K562 (cell line): ENCODE measurements at regions not wholly inside any gene's neighbourhood (a gene's known extent, or its start where the extent isn't known, plus 50 kb on each side); places are given as distances from the start of the nearest gene placed in this dataset.

Source experiments
- ATF7 ChIP-seq: fragments of 450-650 bp; IDR thresholded peaks from 2 replicates; pipeline ENCODE4 v1.7.1; 2014; ENCODE audit warnings: mild to moderate bottlenecking, moderate library complexity
- ELF2 ChIP-seq: fragments of 250-450 bp; sonication (Bioruptor Pico); IDR thresholded peaks from 2 replicates; pipeline ENCODE4 v1.5.0; 2021; ENCODE audit warnings: mild to moderate bottlenecking
- HMGN3 ChIP-seq: IDR thresholded peaks from 2 replicates; pipeline ENCODE4 v1.6.1; 2011; ENCODE audit warnings: borderline replicate concordance, low read depth, mild to moderate bottlenecking, mixed read lengths, low read length; ENCODE audit not compliant: insufficient read length; ENCODE audit errors: extremely low read depth
- NR0B1 ChIP-seq: fragments of 450-650 bp; IDR thresholded peaks from one replicate; pipeline ENCODE4 v1.6.1; 2018; ENCODE audit warnings: mild to moderate bottlenecking, moderate library complexity; ENCODE audit not compliant: partially characterized antibody
- RAD51 ChIP-seq: fragments of 450-650 bp; IDR thresholded peaks from 2 replicates; pipeline ENCODE4 v1.7.1; 2016; ENCODE audit warnings: low read depth, mild to moderate bottlenecking, borderline replicate concordance
- RNF219 ChIP-seq: fragments of 250-450 bp; sonication (Bioruptor Pico); IDR thresholded peaks from 2 replicates; pipeline ENCODE4 v1.5.0; 2022; ENCODE audit warnings: mild to moderate bottlenecking
- ZNF75A ChIP-seq: fragments of 450-650 bp; formaldehyde crosslinking; IDR thresholded peaks from 2 replicates; pipeline ENCODE4 v1.4.0; 2020; ENCODE audit warnings: mild to moderate bottlenecking
- TF ChIP-seq, protein P1 (sequence below): sonication (generic); formaldehyde crosslinking; IDR thresholded peaks from 2 replicates; pipeline ENCODE4 v1.8.1; 2023; ENCODE audit warnings: mild to moderate bottlenecking, missing genetic modification reagents
- TF ChIP-seq, protein P2 (sequence below), 3 experiments: IDR thresholded peaks in 2 of 3; conservative IDR thresholded peaks in 1 of 3; 2 replicates each; pipeline ENCODE4 v1.5.1; 2011 to 2012; ENCODE audit warnings: low read length in 3 of 3, mild to moderate bottlenecking in 3 of 3, control low read depth in 2 of 3, improper control_type of control experiment in 1 of 3, inconsistent platforms in 1 of 3, low read depth in 1 of 3, mixed read lengths in 1 of 3, moderate library complexity in 1 of 3; ENCODE audit not compliant: insufficient read depth in 2 of 3

DNA sequence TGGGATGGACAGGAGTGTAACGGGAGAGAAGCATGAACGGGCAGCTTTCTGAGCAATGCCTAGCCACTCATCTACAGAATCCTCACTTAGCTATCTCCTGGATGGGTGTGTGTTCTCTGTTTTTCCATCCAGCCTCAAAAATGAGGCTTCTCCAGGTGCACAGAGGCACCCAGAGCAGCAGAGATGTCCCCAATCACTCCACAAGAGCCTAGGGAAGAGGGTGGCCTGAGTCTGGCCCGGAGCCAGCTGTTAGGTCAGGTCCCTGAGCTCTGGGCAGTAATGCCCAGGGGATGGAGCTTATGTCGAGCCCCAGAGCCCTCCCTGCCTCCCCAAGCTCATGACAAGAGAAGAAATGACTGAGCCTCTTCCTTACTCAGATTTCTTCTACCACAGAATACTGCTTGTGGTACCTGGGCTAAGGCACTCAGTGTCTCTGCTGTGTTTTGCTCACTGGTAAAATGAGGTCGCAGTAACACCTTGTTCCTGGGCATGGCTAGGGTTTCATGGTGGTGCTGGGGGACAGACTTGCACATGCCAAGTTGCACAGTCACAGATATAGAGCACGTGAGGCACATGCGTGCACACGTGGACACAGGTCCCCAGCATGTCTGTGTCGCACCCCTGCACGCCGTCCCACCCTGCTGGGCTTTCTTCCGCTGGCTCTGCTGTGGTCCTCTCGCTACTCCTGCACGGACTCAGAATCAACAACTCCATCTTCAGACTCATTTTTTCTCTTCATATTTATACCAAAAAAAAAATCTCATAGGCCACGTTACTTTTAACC, 86.6 kb upstream of the SOX1 start:
- TF ChIP-seq HMGN3, result no peak
- TF ChIP-seq, protein P1, sequence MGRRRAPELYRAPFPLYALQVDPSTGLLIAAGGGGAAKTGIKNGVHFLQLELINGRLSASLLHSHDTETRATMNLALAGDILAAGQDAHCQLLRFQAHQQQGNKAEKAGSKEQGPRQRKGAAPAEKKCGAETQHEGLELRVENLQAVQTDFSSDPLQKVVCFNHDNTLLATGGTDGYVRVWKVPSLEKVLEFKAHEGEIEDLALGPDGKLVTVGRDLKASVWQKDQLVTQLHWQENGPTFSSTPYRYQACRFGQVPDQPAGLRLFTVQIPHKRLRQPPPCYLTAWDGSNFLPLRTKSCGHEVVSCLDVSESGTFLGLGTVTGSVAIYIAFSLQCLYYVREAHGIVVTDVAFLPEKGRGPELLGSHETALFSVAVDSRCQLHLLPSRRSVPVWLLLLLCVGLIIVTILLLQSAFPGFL (CRISPR knock-in tag), result no peak
- TF ChIP-seq ZNF75A, result no peak
- no peak for TF ChIP-seq ELF2
- TF ChIP-seq, protein P2, sequence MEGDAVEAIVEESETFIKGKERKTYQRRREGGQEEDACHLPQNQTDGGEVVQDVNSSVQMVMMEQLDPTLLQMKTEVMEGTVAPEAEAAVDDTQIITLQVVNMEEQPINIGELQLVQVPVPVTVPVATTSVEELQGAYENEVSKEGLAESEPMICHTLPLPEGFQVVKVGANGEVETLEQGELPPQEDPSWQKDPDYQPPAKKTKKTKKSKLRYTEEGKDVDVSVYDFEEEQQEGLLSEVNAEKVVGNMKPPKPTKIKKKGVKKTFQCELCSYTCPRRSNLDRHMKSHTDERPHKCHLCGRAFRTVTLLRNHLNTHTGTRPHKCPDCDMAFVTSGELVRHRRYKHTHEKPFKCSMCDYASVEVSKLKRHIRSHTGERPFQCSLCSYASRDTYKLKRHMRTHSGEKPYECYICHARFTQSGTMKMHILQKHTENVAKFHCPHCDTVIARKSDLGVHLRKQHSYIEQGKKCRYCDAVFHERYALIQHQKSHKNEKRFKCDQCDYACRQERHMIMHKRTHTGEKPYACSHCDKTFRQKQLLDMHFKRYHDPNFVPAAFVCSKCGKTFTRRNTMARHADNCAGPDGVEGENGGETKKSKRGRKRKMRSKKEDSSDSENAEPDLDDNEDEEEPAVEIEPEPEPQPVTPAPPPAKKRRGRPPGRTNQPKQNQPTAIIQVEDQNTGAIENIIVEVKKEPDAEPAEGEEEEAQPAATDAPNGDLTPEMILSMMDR (IDR thresholded peaks at IDR 0.05 in 2 of 3, conservative IDR thresholded peaks at IDR 0.05 in 1 of 3; ENCODE audit: insufficient read depth in 2 of 3, low read depth in 1 of 3, low read length in 3 of 3), result no peak
- TF ChIP-seq RNF219 (CRISPR knock-in tag), result no peak
- no peak for TF ChIP-seq RAD51
- no peak for TF ChIP-seq ATF7
- no peak for TF ChIP-seq NR0B1
